Psoas muscle (tissue), 7 donors: ENCODE measurements at regions not wholly inside any gene's neighbourhood (a gene's known extent, or its start where the extent isn't known, plus 50 kb on each side); places are given as distances from the start of the nearest gene placed in this dataset.
"Not testable (repeated sequence)": the region's sequence is repeated elsewhere in the genome, so short reads cannot be mapped to it uniquely, and the experiment has no call there.

Experiments
- ATAC-seq, 4 donors: fragments of 200-7000 bp; cut with Tn5 transposase; one replicate each; pipeline ENCODE4 v1.9.1; 2020; ENCODE audit warnings: moderate library complexity in 3 of 4, mild to moderate bottlenecking in 2 of 4
- DNase-seq, 2 donors: peaks; one replicate each; pipeline ENCODE4 v3.0.0-alpha.2; 2020
- H3K27ac ChIP-seq: fragments of 200-600 bp; one replicate; pipeline ENCODE4 v1.8.0; 2022
- H3K27me3 ChIP-seq, 3 donors: fragments of 200-600 bp in 1 of 3; one replicate each; pipeline versions ENCODE4 v1.6.1 to v1.8.0; 2013 to 2022; ENCODE audit warnings: low read length in 2 of 3, mild to moderate bottlenecking in 2 of 3, moderate library complexity in 1 of 3; ENCODE audit not compliant: insufficient read depth in 3 of 3
- H3K36me3 ChIP-seq, 2 donors: fragments of 200-600 bp in 1 of 2; one replicate each; pipeline versions ENCODE4 v1.6.1 to v1.8.0; 2013 to 2022; ENCODE audit warnings: low read depth in 1 of 2, mild to moderate bottlenecking in 1 of 2, moderate library complexity in 1 of 2; ENCODE audit not compliant: insufficient read depth in 1 of 2
- H3K4me1 ChIP-seq: fragments of 200-600 bp; one replicate; pipeline ENCODE4 v1.8.0; 2022
- H3K4me3 ChIP-seq: fragments of 200-600 bp; one replicate; pipeline ENCODE4 v1.8.0; 2022; ENCODE audit warnings: mild to moderate bottlenecking
- H3K9me3 ChIP-seq: fragments of 200-600 bp; one replicate; pipeline ENCODE4 v1.8.0; 2022
- CTCF ChIP-seq: fragments of 200-600 bp; IDR thresholded peaks from one replicate; pipeline ENCODE4 v1.8.0; 2022; ENCODE audit warnings: antibody characterized with exemption
- WGBS, 3 donors: extraction: QIAGEN DNeasy Blood & Tissue Kit; methylation state at CpG; one replicate each; pipeline versions ENCODE4 v1.1.6 to v1.1.7; 2013; 5-methylcytosine and 5-hydroxymethylcytosine counted together
- intact Hi-C, 2 donors: fragments of 100-400 bp; cut with DNase I; formaldehyde crosslinking; loops; one replicate each; pipeline versions ENCODE4 v1.11.0 to v1.14.2; 2022
- donor health status: healthy with polysubstance abuse.
- donor health status: DM: no; HTN: no; CAD: no; lungs with moderate emphysema.
- donor health status: Bipolar disorder and iron deficiency.
- donor health status: healthy.
- donor health status: DM: yes; HTN: yes; CAD: no.
- donor health status: DM: no; HTN: no; CAD: no.
- donor health status: DM: yes; HTN: yes; CAD: no.

- intact Hi-C loops: no loop called here
- DNase-seq (no peak), ATAC-seq (no peak)
- Histone ChIP-seq H3K4me3 (no peak overlapping the region), H3K27ac (no peak overlapping the region), H3K27me3 (no peaks in the 10 kb centered on the region), H3K9me3 (no peaks in the 10 kb centered on the region), H3K36me3 (no peaks in the 10 kb centered on the region), H3K4me1 (peaks cover 17% of the 10 kb centered on the region)
- 88 to 92% (median 92%) methylated on average over 3 of the region's 3 CpGs for WGBS, 3 donors
- TF ChIP-seq CTCF: no peak
These were observed 176.3 kb downstream of the C9orf152 start for GRCh38 chr9:110031511-110032173.

GRCh38 chr9:110032532-110032931, 175.4 kb downstream of the C9orf152 start:
- H3K9me3 ChIP-seq, H3K27ac ChIP-seq, ATAC-seq, intact Hi-C loops, H3K4me3 ChIP-seq, DNase-seq, H3K36me3 ChIP-seq, H3K27me3 ChIP-seq: not testable (repeated sequence)
- H3K4me1 ChIP-seq: peaks cover 12% of the 10 kb centered on the region
- 95 to 98% (median 97%) methylated on average over 7 of the region's 7 CpGs for WGBS, 3 donors

- Histone ChIP-seq H3K9me3 (no peaks in the 10 kb centered on the region), H3K27ac (no peak overlapping the region), H3K4me1 (peaks cover 12% of the 10 kb centered on the region), H3K36me3 (no peaks in the 10 kb centered on the region), H3K27me3 (no peaks in the 10 kb centered on the region), H3K4me3 (no peak overlapping the region)
- ATAC-seq: no peak
- DNase-seq: no peak
- WGBS, 3 donors: 87 to 91% (median 90%) methylated on average over 2 of the region's 2 CpGs
- TF ChIP-seq CTCF: no peak
- intact Hi-C loops: no loop called here
These were observed 174.1 kb downstream of the C9orf152 start for GRCh38 chr9:110033869-110034268.

- no peaks in the 10 kb centered on the region for H3K27me3 ChIP-seq
- intact Hi-C loops: no loop called here
- DNase-seq (no peak), ATAC-seq (no peak)
- 82 to 87% (median 83%) methylated on average over 2 of the region's 2 CpGs for WGBS, 3 donors
- no peak overlapping the region for H3K27ac ChIP-seq
- no peak overlapping the region for H3K4me3 ChIP-seq
- no peaks in the 10 kb centered on the region for H3K9me3 ChIP-seq
- H3K36me3 ChIP-seq: no peaks in the 10 kb centered on the region
- no peak for TF ChIP-seq CTCF
- H3K4me1 ChIP-seq: no peaks in the 10 kb centered on the region
These were observed 171.7 kb downstream of the C9orf152 start for GRCh38 chr9:110036286-110036685.

GRCh38 chr9:110040788-110041187, 167.2 kb downstream of the C9orf152 start:
- intact Hi-C loops: no loop called here
- Histone ChIP-seq H3K4me1 (no peaks in the 10 kb centered on the region), H3K9me3 (no peaks in the 10 kb centered on the region), H3K27ac (no peak overlapping the region), H3K36me3 (no peaks in the 10 kb centered on the region), H3K4me3 (no peak overlapping the region), H3K27me3 (no peaks in the 10 kb centered on the region)
- no peak for ATAC-seq
- DNase-seq: no peak
- TF ChIP-seq CTCF: no peak
